H1 (cell line): ENCODE measurements at regions not wholly inside any gene's neighbourhood (a gene's known extent, or its start where the extent isn't known, plus 50 kb on each side); places are given as distances from the start of the nearest gene placed in this dataset.

Source experiments
- CTCF ChIA-PET: fragments of 300-600 bp; sonication (Branson Sonifier 250); formaldehyde crosslinking; loops from one replicate; lab custom pipeline; 2021; ENCODE audit not compliant: partially characterized antibody; lab: Charles Lee
- POLR2A ChIA-PET: fragments of 300-600 bp; sonication (Branson Sonifier 250); formaldehyde crosslinking; loops from one replicate; lab custom pipeline; 2021; ENCODE audit warnings: inconsistent platforms; ENCODE audit not compliant: partially characterized antibody; lab: Charles Lee
- DNase-seq, 2 experiments: peaks; one replicate each; pipeline versions ENCODE4 v3.0.0 to v3.0.0-alpha.2; 2010 to 2022; ENCODE audit warnings: low spot score in 2 of 2, low read depth in 1 of 2, mixed read lengths in 1 of 2
- FAIRE-seq: peaks from 2 replicates; lab custom pipeline; 2011; peaks lifted over from hg19 to GRCh38; lab: Jason Lieb, UNC
- H2AFZ ChIP-seq: 2 replicates; pipeline ENCODE4 v1.8.1; 2012; ENCODE audit warnings: low read length, inconsistent platforms
- H2AK5ac ChIP-seq: 2 replicates; pipeline ENCODE4 v1.6.1; 2013; ENCODE audit warnings: low read depth, low read length
- H2BK120ac ChIP-seq: replicated peaks from 2 replicates; pipeline ENCODE3; 2013; ENCODE audit warnings: low read depth, low read length, inconsistent platforms
- H2BK12ac ChIP-seq: 2 replicates; pipeline ENCODE4 v1.6.1; 2013; ENCODE audit warnings: low read depth, low read length
- H2BK15ac ChIP-seq: 2 replicates; pipeline ENCODE4 v1.6.1; 2013; ENCODE audit warnings: low read length
- H2BK20ac ChIP-seq: 2 replicates; pipeline ENCODE4 v1.6.1; 2013; ENCODE audit warnings: low read length
- H2BK5ac ChIP-seq: 2 replicates; pipeline ENCODE4 v1.6.1; 2013; ENCODE audit warnings: low read depth, low read length
- H3K14ac ChIP-seq: 2 replicates; pipeline ENCODE4 v1.6.1; 2013; ENCODE audit warnings: inconsistent platforms; ENCODE audit not compliant: insufficient read length
- H3K18ac ChIP-seq: 2 replicates; pipeline ENCODE4 v1.6.1; 2013; ENCODE audit warnings: low read length; ENCODE audit errors: extremely low read depth
- H3K23ac ChIP-seq: 2 replicates; pipeline ENCODE4 v1.6.1; 2013; ENCODE audit warnings: inconsistent platforms; ENCODE audit not compliant: insufficient read length
- H3K23me2 ChIP-seq: 2 replicates; pipeline ENCODE4 v1.6.1; 2013; ENCODE audit warnings: low read depth, low read length
- H3K27ac ChIP-seq: 2 replicates; pipeline ENCODE4 v1.6.1; 2011; ENCODE audit warnings: low read depth, low read length, inconsistent platforms
- H3K27me3 ChIP-seq, 4 experiments: replicated peaks in 1 of 4; 1 replicate in 1 of 4; 2 replicates in 3 of 4; pipeline versions ENCODE4 v1.6.1 to v1.8.1; 2011 to 2013; ENCODE audit warnings: low read length in 3 of 4, mild to moderate bottlenecking in 3 of 4, inconsistent platforms in 2 of 4, mixed read lengths in 2 of 4, moderate library complexity in 1 of 4; ENCODE audit not compliant: control insufficient read depth in 3 of 4, insufficient read depth in 3 of 4; ENCODE audit errors: extremely low read depth in 1 of 4
- H3K36me3 ChIP-seq, 4 experiments: 2 replicates each; pipeline versions ENCODE4 v1.6.1 to v1.8.1; 2011 to 2013; ENCODE audit warnings: mild to moderate bottlenecking in 4 of 4, low read length in 3 of 4, moderate library complexity in 2 of 4, control low read depth in 1 of 4, inconsistent platforms in 1 of 4; ENCODE audit not compliant: insufficient read depth in 4 of 4, control insufficient read depth in 2 of 4
- H3K4ac ChIP-seq: replicated peaks from 2 replicates; pipeline ENCODE3; 2013; ENCODE audit warnings: low read length, low read depth, mixed read lengths, inconsistent platforms; ENCODE audit not compliant: insufficient read length
- H3K4me1 ChIP-seq, 4 experiments: replicated peaks in 1 of 4; 1 replicate in 1 of 4; 2 replicates in 3 of 4; pipeline versions ENCODE4 v1.6.1 to v1.8.1; 2011 to 2013; ENCODE audit warnings: low read length in 3 of 4, inconsistent platforms in 2 of 4, mixed read lengths in 1 of 4; ENCODE audit not compliant: insufficient read depth in 4 of 4, control insufficient read depth in 3 of 4
- H3K4me2 ChIP-seq, 2 experiments: 2 replicates each; pipeline versions ENCODE4 v1.6.1 to v1.8.1; 2011 to 2013; ENCODE audit warnings: low read depth in 2 of 2, low read length in 2 of 2, control low read depth in 1 of 2, inconsistent platforms in 1 of 2, mild to moderate bottlenecking in 1 of 2; ENCODE audit not compliant: insufficient read depth in 1 of 2
- H3K4me3 ChIP-seq, 4 experiments: fragments of 200-600, 300-600 bp in 1 of 4; sonication (generic), shearing (Covaris generic), sonication (Bioruptor Twin) in 1 of 4; 2 replicates each; pipeline versions ENCODE4 v1.5.1 to v1.8.1; 2011 to 2016; ENCODE audit warnings: low read length in 4 of 4, low read depth in 3 of 4, control low read depth in 2 of 4, inconsistent platforms in 2 of 4, mild to moderate bottlenecking in 2 of 4, mixed read lengths in 1 of 4, moderate library complexity in 1 of 4; ENCODE audit not compliant: insufficient read depth in 2 of 4; ENCODE audit errors: extremely low read depth in 1 of 4
- H3K56ac ChIP-seq: replicated peaks from 2 replicates; pipeline ENCODE3; 2013; ENCODE audit warnings: low read depth, mild to moderate bottlenecking, mixed read lengths, low read length, inconsistent platforms; ENCODE audit not compliant: insufficient read length
- H3K79me1 ChIP-seq: 2 replicates; pipeline ENCODE4 v1.6.1; 2013; ENCODE audit warnings: low read depth, low read length, control low read depth
- H3K79me2 ChIP-seq, 2 experiments: 2 replicates each; pipeline versions ENCODE4 v1.6.1 to v1.8.1; 2012 to 2013; ENCODE audit warnings: low read length in 2 of 2, mild to moderate bottlenecking in 2 of 2, inconsistent platforms in 1 of 2; ENCODE audit not compliant: insufficient read depth in 2 of 2, control insufficient read depth in 1 of 2
- H3K9ac ChIP-seq, 4 experiments: replicated peaks in 1 of 4; 1 replicate in 1 of 4; 2 replicates in 3 of 4; pipeline versions ENCODE4 v1.6.1 to v1.8.1; 2011 to 2013; ENCODE audit warnings: low read depth in 3 of 4, low read length in 3 of 4, control low read depth in 2 of 4, mild to moderate bottlenecking in 2 of 4, moderate library complexity in 2 of 4, inconsistent platforms in 1 of 4; ENCODE audit errors: extremely low read depth in 1 of 4
- H3K9me3 ChIP-seq, 2 experiments: 2 replicates each; pipeline versions ENCODE4 v1.6.1 to v1.8.1; 2012 to 2013; ENCODE audit warnings: mild to moderate bottlenecking in 2 of 2, moderate library complexity in 2 of 2, control low read depth in 1 of 2, inconsistent platforms in 1 of 2, low read depth in 1 of 2, low read length in 1 of 2, mixed read lengths in 1 of 2; ENCODE audit not compliant: insufficient read depth in 2 of 2
- H4K20me1 ChIP-seq, 2 experiments: replicated peaks in 1 of 2; 2 replicates each; pipeline versions ENCODE3 to v1.8.1; 2011 to 2013; ENCODE audit warnings: inconsistent platforms in 2 of 2, low read length in 2 of 2, mild to moderate bottlenecking in 1 of 2; ENCODE audit not compliant: insufficient read depth in 2 of 2, control insufficient read depth in 1 of 2
- H4K5ac ChIP-seq: 2 replicates; pipeline ENCODE4 v1.6.1; 2013; ENCODE audit warnings: low read length, low read depth, mixed read lengths, inconsistent platforms; ENCODE audit not compliant: insufficient read length
- H4K8ac ChIP-seq: 2 replicates; pipeline ENCODE4 v1.8.0; 2013; ENCODE audit warnings: mild to moderate bottlenecking, moderate library complexity, low read length, inconsistent platforms; ENCODE audit not compliant: insufficient read depth; ENCODE audit errors: extremely low read depth
- H4K91ac ChIP-seq: replicated peaks from 2 replicates; pipeline ENCODE3; 2013; ENCODE audit warnings: low read length, mixed read lengths, inconsistent platforms; ENCODE audit not compliant: insufficient read length
- CBX8 ChIP-seq: fragments of 300-800, 300-1000 bp; sonication (generic); IDR thresholded peaks from 2 replicates; pipeline ENCODE4 v1.7.1; 2016; ENCODE audit warnings: low read depth, low read length, borderline replicate concordance
- CEBPB ChIP-seq: IDR thresholded peaks from 2 replicates; pipeline ENCODE4 v1.6.1; 2012; ENCODE audit warnings: low read depth, low read length
- CHD2 ChIP-seq: IDR thresholded peaks from 2 replicates; pipeline ENCODE4 v1.6.1; 2012; ENCODE audit warnings: low read length, improper control_type of control experiment
- FOSL1 ChIP-seq: IDR thresholded peaks from 2 replicates; pipeline ENCODE4 v1.6.1; 2011; ENCODE audit warnings: mild to moderate bottlenecking, low read depth, low read length, moderate library complexity; ENCODE audit not compliant: insufficient read depth
- MAFK ChIP-seq: IDR thresholded peaks from 2 replicates; pipeline ENCODE4 v1.6.1; 2012; ENCODE audit warnings: low read depth, mild to moderate bottlenecking, improper control_type of control experiment, low read length
- NANOG ChIP-seq: IDR thresholded peaks from 2 replicates; pipeline ENCODE4 v1.6.1; 2011; ENCODE audit warnings: low read length, low read depth, mild to moderate bottlenecking, inconsistent platforms; ENCODE audit not compliant: insufficient read depth, poor library complexity, severe bottlenecking
- RBBP5 ChIP-seq: IDR thresholded peaks from 2 replicates; pipeline ENCODE4 v1.7.1; 2012; ENCODE audit warnings: low read depth, mild to moderate bottlenecking, inconsistent platforms, low read length, moderate library complexity, borderline replicate concordance
- SAP30 ChIP-seq: fragments of 300-600 bp; sonication (generic); IDR thresholded peaks from 2 replicates; pipeline ENCODE4 v1.7.1; 2012; ENCODE audit warnings: low read length, moderate library complexity, mild to moderate bottlenecking, inconsistent platforms; ENCODE audit not compliant: insufficient read depth, insufficient replicate concordance
- SIN3A ChIP-seq, 2 experiments: IDR thresholded peaks in 1 of 2; conservative IDR thresholded peaks in 1 of 2; 2 replicates each; pipeline ENCODE4 v1.6.1; 2011 to 2012; ENCODE audit warnings: low read length in 2 of 2, improper control_type of control experiment in 1 of 2, low read depth in 1 of 2, mild to moderate bottlenecking in 1 of 2
- SP4 ChIP-seq: IDR thresholded peaks from 2 replicates; pipeline ENCODE4 v1.6.1; 2012; ENCODE audit warnings: low read length, inconsistent platforms
- SRF ChIP-seq: IDR thresholded peaks from 2 replicates; pipeline ENCODE4 v1.6.1; 2011; ENCODE audit warnings: mild to moderate bottlenecking, low read depth, low read length, moderate library complexity
- TBP ChIP-seq: IDR thresholded peaks from 2 replicates; pipeline ENCODE4 v1.6.1; 2011; ENCODE audit warnings: low read depth, low read length, improper control_type of control experiment
- YY1 ChIP-seq: IDR thresholded peaks from 2 replicates; pipeline ENCODE4 v1.6.1; 2011; ENCODE audit warnings: low read depth, mild to moderate bottlenecking, low read length

DNA sequence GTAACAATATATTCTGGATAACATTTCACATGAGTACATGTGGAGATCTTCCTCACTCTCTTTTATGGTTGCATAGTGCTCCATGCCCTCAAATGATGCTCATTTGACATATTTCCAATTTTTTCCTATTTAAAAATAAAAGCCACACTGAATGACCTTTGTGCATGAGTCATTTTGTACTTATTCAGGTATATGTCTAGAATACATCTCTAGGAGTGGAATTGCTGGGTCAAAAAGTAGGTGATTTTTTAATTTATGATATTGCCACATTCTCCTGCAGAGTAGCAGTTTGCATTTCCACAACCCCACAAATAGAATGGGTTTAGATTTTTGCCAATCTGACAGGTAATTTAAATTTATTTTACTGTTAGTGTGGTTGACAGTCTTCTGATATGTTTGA lies 104.8 kb downstream of the RPAP3 start:
- ChIA-PET CTCF (interaction anchor here (1.3 kb wide), 1 partner anchor 36 kb away, joined by 4 read pairs; no protein-coding TSS in a partner anchor), POLR2A (no interaction called here)
- Histone ChIP-seq H3K4me1 (no peaks in the 10 kb centered on the region), H3K4ac (no peak overlapping the region), H3K14ac (no peak overlapping the region), H3K4me3 (no peak overlapping the region), H3K79me2 (no peaks in the 10 kb centered on the region), H2BK12ac (no peak overlapping the region), H3K23me2 (no peaks in the 10 kb centered on the region), H2BK5ac (no peak overlapping the region), H3K4me2 (no peak overlapping the region), H4K8ac (no peak overlapping the region)
- TF ChIP-seq FOSL1 (no peak), MAFK (no peak), SP4 (no peak), CEBPB (no peak), CHD2 (no peak), TBP (no peak), CBX8 (no peak), SAP30 (no peak), NANOG (no peak), SRF (no peak), RBBP5 (no peak), SIN3A (conservative IDR thresholded peaks at IDR 0.05 in 1 of 2, IDR thresholded peaks at IDR 0.05 in 1 of 2; ENCODE audit: low read depth in 1 of 2, low read length in 2 of 2) (no peak), YY1 (no peak)
- TF ChIP-seq, all 59 proteins: peak for 0
- Histone ChIP-seq H3K9ac (no peak overlapping the region), H2BK15ac (no peak overlapping the region), H4K20me1 (no peaks in the 10 kb centered on the region), H3K27ac (no peak overlapping the region), H2BK120ac (no peak overlapping the region), H3K36me3 (no peaks in the 10 kb centered on the region; a peak in 1 of 8 replicates), H2AFZ (no peak overlapping the region), H3K9me3 (peaks cover 6 to 10% of the 10 kb centered on the region in 2 experiments; a peak in 3 of 4 replicates), H3K56ac (no peak overlapping the region), H3K18ac (no peak overlapping the region), H4K5ac (no peak overlapping the region), H3K23ac (no peak overlapping the region), H2BK20ac (no peak overlapping the region), H3K79me1 (no peaks in the 10 kb centered on the region), H4K91ac (no peak overlapping the region), H2AK5ac (no peak overlapping the region), H3K27me3 (no peaks in the 10 kb centered on the region)
- no peak for DNase-seq
- no peak for FAIRE-seq
